GM18907 (cell line): ENCODE measurements at regions not wholly inside any gene's neighbourhood (a gene's known extent, or its start where the extent isn't known, plus 50 kb on each side); places are given as distances from the start of the nearest gene placed in this dataset.

Experiments
- ATAC-seq: cut with Tn5 transposase; IDR thresholded peaks from one replicate; pipeline ENCODE4 v1.9.1; 2021; ENCODE audit warnings: mild to moderate bottlenecking, moderate library complexity; ENCODE audit not compliant: unreplicated experiment

- ATAC-seq = no peak
Observed at GRCh38 chr9:29830821-29831220, 2257.5 kb upstream of the C9orf72 start.

DNA sequence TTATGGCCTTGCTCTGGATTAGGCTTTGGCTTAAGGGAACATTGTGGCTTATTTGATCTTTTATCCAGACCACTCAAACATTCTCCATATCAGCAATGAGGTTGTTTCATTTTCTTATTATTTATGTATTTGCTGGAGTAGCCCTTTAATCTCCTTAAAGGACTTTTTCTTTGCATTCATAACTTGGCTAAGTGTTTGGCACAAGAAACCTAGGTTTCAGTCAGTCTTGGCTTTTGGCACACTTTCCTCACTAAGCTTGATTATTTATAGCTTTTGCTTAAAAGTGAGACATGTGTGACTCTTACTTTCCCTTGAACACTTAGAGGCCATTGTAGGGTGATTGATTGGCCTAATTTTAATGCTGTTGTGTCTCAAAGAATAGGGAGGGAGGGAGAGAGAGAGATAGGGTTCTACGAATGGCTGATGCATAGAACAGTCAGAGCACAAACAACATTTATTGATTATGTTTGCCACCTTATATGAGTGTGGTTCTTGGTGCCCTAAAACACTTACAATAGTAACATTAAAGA, 2265.3 kb upstream of the C9orf72 start:
- ATAC-seq = no peak

DNA sequence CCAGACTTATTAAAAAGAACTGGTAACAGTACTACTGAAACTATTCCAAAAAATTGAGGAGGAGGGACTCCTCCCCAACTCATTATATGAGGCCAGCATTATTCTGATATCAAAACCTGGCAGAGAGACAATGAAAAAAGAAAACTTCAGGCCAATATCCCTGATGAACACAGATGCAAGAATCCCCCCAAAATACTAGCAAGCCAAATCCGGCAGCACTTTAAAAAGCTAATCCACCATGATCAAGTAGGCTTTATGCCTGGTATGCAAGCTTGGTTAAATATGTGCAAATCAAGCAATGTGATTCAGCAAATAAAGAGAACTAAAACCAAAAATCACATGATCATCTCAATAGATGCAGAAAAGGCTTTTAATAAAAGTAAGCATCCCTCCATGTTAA, 2271.0 kb upstream of the C9orf72 start:
- no peak for ATAC-seq

- ATAC-seq = no peak
Observed at GRCh38 chr9:29850664-29851063, 2277.4 kb upstream of the C9orf72 start.

- ATAC-seq = no peak
Observed at GRCh38 chr9:29861803-29862202, 2288.5 kb upstream of the C9orf72 start.

- no peak for ATAC-seq
Observed at GRCh38 chr9:29865764-29866313, 2292.6 kb upstream of the C9orf72 start.

DNA sequence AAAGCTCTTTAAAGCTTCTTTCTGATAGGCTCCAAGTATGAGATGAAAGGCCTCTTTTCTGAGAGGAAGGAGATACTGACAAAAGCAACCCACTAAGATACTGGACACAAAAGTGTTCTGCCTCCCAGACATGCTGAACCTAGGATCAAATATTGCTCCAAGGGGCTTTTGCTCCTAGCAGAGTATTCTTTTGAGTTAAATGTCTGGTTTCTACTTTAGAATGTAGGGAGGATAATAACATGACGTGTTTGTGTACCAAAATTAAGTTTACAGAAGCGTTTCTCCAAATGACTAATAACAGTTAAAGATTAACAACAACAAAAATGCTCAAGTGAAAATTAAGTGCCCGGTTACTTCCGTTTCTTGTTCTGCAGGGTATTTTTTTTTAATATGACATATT, 2293.3 kb upstream of the C9orf72 start:
- peak; percentile 58 for ATAC-seq

- no peak for ATAC-seq
Observed at GRCh38 chr9:29873579-29873978, 2300.3 kb upstream of the C9orf72 start.

DNA sequence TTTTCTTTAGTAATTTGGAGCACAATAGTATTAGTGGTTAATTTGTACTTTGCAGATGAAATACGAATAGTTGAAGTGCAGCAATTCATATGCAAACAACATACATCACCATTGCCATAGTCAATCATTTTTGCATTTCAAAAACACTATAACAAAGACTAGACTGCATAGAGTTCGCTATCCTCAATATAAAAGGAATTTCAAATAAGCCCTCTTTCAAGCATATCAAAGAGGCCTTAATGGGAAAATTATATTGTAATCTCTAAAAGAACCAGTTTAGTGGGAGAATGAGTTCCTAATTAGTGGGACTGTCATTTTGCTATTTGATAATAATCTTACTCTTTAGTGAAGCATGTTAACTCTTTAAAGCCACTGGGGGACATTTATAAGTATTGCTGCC, 2302.3 kb upstream of the C9orf72 start:
- no peak for ATAC-seq

GRCh38 chr9:29882767-29883166, 2309.5 kb upstream of the C9orf72 start:
- ATAC-seq = no peak

DNA sequence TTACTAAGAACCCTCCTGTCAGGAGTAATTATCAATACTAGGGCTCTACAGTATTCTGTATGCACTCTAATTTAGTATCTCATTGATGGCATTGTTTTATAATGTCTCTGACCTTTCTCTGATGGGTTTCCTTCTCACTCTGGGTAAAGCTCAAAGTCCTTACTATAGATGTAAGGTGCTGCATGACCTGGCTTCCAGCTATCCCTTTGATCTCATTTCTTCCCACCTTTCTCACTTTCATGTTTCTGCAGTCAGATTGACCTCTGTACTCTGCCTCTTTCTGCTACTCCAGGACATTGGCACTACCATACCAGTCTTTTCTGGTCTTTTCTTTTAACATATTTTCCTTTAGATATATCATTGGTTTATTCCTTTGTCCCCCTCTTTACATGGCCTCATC, 2332.8 kb upstream of the C9orf72 start:
- ATAC-seq = no peak

DNA sequence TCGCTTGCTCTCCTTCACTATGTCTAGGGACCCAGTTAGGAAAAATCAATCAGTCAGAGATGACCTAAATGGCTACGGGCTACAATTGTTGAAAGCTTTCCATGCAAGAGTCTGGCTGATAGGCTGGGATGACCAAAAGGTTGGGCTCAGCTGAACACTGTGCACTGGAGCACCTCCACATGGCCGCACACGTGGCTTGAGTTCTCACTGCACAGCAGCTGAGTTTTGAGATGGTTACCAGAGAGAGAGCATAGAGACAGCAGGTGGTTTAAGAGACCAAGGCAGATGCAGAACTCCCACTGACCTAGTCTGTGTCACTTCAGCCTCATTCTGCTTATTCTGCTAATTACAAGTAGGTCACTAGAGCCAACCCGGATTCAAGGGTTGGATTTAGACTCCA, 2354.8 kb upstream of the C9orf72 start:
- ATAC-seq = no peak

GRCh38 chr9:29939559-29939958, 2366.3 kb upstream of the C9orf72 start:
- no peak for ATAC-seq

DNA sequence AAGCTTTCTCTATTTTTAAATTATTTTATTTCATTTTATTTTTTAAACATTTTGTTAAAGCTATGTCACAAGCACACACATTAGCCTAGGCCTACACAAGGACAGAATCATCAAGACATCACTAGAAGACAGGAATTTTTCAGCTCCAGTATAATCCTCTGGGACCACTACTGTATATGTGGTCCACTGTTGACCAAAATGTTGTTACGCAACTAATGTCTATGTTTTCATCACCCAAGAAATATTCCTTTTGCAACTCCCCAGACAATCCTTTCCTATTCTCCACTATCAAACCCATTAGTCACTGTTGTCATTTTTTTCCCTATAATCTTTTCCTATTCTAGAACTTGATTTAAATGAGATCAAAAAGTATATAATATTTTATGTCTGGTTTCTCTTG, 2371.7 kb upstream of the C9orf72 start:
- ATAC-seq = no peak

GRCh38 chr9:29958469-29958868, 2385.2 kb upstream of the C9orf72 start:
- ATAC-seq = no peak

DNA sequence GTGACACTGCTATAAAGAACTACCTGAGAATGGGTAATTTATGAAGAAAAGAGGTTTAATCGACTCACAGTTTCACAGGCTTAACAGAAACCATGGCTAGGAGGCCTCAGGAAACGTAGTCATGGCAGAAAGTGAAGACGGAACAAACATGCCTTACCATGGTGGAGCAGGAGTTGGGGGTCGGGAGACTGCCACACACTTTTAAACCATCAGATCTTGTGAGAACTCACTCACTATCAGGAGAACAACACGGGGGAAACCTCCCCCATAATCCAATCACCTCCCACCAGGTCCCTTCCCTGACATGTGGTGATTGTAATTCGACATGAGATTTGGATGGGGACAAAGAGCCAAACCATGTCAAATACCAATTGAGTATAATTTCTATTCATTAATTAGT, 2392.6 kb upstream of the C9orf72 start:
- no peak for ATAC-seq

GRCh38 chr9:29966247-29966646, 2393.0 kb upstream of the C9orf72 start:
- ATAC-seq = no peak

DNA sequence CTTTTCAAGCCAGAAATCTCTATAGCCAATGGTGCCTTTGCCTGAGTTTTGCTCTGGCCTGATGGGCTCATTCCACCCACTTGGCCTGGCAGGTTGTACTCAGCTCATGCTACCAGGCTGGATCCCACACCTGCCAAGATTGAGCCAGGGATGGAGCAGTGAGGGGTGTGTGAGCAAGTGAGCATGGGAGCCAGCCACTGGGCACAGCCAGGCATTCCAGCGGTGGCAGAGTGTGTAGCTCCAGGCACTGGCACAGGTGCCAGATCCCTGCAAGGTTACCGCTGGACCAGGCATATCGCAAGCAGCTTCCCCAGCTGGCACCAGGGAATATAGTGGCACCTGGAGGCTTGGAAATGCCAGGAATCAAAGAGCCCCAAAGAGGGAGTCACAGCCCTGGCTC, 2395.6 kb upstream of the C9orf72 start:
- ATAC-seq = no peak

DNA sequence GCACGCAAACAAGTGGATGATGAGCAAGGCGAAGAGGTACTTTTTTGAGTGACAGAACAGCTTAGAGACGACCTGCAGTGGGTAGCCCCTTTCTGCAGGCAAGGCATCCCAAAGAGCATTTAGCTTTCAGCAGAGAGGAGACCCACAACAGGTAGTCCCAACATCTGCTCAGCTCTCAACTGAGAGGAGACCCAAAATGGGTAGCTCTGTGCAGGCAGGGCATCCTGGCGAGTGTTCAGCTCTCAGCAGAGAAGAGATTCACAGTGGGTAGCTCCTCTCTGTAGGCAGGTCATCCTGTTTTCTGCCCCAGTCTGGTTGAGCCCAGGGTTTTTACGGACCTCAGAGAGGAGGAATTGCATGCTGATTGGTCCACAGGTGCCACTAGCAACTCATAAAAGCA, 2396.1 kb upstream of the C9orf72 start:
- ATAC-seq = no peak

DNA sequence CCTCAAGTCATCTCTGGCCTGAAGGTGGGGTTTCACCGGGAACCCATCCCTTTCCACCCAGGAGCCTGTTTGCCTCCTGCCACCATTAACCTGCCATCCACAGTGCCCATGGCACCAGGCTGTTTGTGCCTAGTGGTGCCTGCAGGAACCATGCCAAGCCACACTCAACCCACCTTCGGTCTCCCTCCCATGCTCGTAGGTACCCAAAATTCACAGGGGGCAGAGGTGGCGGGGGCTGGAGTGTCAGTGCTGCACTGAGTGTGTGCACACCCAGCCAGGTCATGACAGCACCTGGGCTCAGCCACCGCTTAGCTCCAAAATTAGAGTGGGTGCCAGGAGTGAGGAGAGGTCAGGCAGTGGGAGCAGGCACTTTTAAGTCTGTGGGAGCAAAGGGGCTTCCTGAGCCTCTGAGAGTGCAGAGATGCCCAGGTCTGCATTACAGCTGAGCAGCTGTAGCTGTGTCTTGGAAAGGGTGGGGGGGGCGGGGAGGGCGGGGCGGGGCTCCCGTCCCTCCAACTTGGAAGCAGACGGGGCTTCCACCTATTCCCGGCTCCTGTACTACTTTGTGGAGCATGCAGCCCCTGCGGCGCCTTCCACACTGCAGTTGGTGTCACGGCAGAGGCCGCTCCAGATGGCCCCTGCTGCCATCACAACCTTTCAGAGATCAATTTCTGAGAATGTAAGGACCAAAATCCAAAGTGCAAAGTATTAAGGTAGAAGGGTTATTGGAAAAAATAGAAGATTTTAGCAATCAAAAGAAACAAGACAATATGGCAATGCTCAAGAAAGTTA, 2396.8 kb upstream of the C9orf72 start:
- ATAC-seq = no peak

DNA sequence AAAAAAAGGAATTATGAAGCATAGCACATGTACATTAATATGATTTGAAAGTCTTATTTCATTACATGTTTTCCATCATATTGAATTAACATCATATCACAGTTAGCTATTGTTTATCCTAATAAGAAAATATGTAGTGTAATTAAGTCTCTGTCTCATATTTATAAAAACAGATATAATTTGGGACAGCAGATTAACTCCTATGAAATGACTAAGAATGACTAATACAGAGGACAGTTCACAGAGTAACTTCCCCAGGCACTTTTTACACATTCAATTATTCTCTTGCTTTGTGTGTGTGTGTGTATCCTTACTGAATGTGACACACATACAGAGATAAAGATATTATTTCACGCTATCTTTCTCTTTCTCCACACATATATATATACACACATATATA, 2400.9 kb upstream of the C9orf72 start:
- ATAC-seq = no peak

GRCh38 chr9:29976981-29977380, 2403.7 kb upstream of the C9orf72 start:
- ATAC-seq = no peak

GRCh38 chr9:29981013-29981412, 2403.4 kb upstream of the ACO1 start:
- no peak for ATAC-seq
